Neural progenitor cell (in vitro differentiated cells): ENCODE measurements at regions not wholly inside any gene's neighbourhood (a gene's known extent, or its start where the extent isn't known, plus 50 kb on each side); places are given as distances from the start of the nearest gene placed in this dataset.
A peak's percentile ranks its signal among the peaks of the same experiment; 100 is the strongest.

Source experiments
- DNase-seq: peaks from one replicate; pipeline ENCODE4 v3.0.0-alpha.2; 2016; ENCODE audit warnings: low spot score
- H2AFZ ChIP-seq: fragments of 200-600 bp; sonication (generic); replicated peaks from 2 replicates; pipeline ENCODE4 v1.6.1; 2016; ENCODE audit warnings: antibody characterized with exemption
- H3F3A ChIP-seq: fragments of 200-600 bp; sonication (generic); 2 replicates; pipeline ENCODE4 v1.6.1; 2016; ENCODE audit warnings: antibody characterized with exemption, low read depth
- H3K27ac ChIP-seq: fragments of 200-600 bp; sonication (generic); 2 replicates; pipeline ENCODE4 v1.5.1; 2016; ENCODE audit warnings: mild to moderate bottlenecking
- H3K27me3 ChIP-seq: fragments of 200-600 bp; sonication (generic); 2 replicates; pipeline ENCODE4 v1.6.1; 2016; ENCODE audit warnings: mild to moderate bottlenecking, moderate library complexity
- H3K36me3 ChIP-seq: fragments of 200-600 bp; sonication (generic); 2 replicates; pipeline ENCODE4 v1.5.1; 2016
- H3K4me1 ChIP-seq: fragments of 200-600 bp; sonication (generic); 2 replicates; pipeline ENCODE4 v1.6.1; 2016; ENCODE audit warnings: mixed run types
- H3K4me2 ChIP-seq: fragments of 200-600 bp; sonication (generic); 2 replicates; pipeline ENCODE4 v1.6.1; 2016
- H3K4me3 ChIP-seq: fragments of 200-600 bp; sonication (generic); 2 replicates; pipeline ENCODE4 v1.5.1; 2016
- H3K79me2 ChIP-seq: fragments of 200-600 bp; sonication (generic); 2 replicates; pipeline ENCODE4 v1.6.1; 2016; ENCODE audit warnings: low read depth
- H3K9ac ChIP-seq: fragments of 200-600 bp; sonication (generic); 2 replicates; pipeline ENCODE4 v1.6.1; 2016
- H3K9me3 ChIP-seq: fragments of 200-600 bp; sonication (generic); 2 replicates; pipeline ENCODE4 v1.5.1; 2016; ENCODE audit warnings: low read depth
- H4K20me1 ChIP-seq: fragments of 200-600 bp; sonication (generic); 2 replicates; pipeline ENCODE4 v1.6.1; 2016; ENCODE audit warnings: low read depth
- H3K27ac Mint-ChIP-seq: 3 replicates; pipeline ENCODE4 v1.8.0; 2021; ENCODE audit warnings: mixed read lengths
- H3K27me3 Mint-ChIP-seq: 2 replicates; pipeline ENCODE4 v1.8.0; 2022; ENCODE audit warnings: low read depth, mild to moderate bottlenecking, inconsistent platforms, moderate library complexity, mixed read lengths; ENCODE audit not compliant: insufficient read depth
- H3K36me3 Mint-ChIP-seq: 3 replicates; pipeline ENCODE4 v1.8.0; 2021; ENCODE audit warnings: mixed read lengths
- H3K4me1 Mint-ChIP-seq: 3 replicates; pipeline ENCODE4 v1.8.0; 2021; ENCODE audit warnings: mixed read lengths
- H3K4me3 Mint-ChIP-seq: 3 replicates; pipeline ENCODE4 v1.8.0; 2021; ENCODE audit warnings: mild to moderate bottlenecking, moderate library complexity, mixed read lengths
- H3K9me3 Mint-ChIP-seq: 3 replicates; pipeline ENCODE4 v1.8.0; 2020; ENCODE audit warnings: mixed read lengths
- EZH2 ChIP-seq: fragments of 200-600 bp; sonication (generic); IDR thresholded peaks from 2 replicates; pipeline ENCODE4 v1.6.1; 2017; ENCODE audit warnings: antibody characterized with exemption, mild to moderate bottlenecking, moderate library complexity
- EZH2phosphoT487 ChIP-seq: fragments of 200-600 bp; sonication (generic); IDR thresholded peaks from 2 replicates; pipeline ENCODE4 v1.6.1; 2017; ENCODE audit warnings: antibody characterized with exemption
- TF ChIP-seq, protein P1 (sequence below): fragments of 200-600 bp; sonication (generic); IDR thresholded peaks from 2 replicates; pipeline ENCODE4 v1.5.1; 2017; ENCODE audit warnings: antibody characterized with exemption, mild to moderate bottlenecking

DNA sequence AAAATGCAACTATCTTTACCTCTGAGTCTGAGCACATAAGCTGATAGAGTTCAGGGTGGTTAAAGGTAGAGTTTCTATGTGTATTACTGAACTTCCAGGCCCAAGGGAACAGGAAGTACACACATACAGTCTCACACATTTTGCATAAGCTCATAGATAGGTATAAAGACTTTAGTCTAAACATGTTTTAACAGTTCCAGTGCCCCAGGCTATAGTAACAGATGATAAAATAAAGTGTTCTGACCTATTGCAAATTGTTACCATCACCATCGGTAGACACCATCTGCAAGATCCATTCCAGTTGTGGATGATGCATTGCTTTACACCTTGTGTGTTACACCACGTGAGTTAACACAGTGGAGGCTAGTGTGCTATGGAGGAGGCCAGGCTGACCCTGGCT is 95.8 kb downstream of the TMEM174 start:
- H3K9ac ChIP-seq = no peak overlapping the region
- Mint-ChIP-seq H3K9me3 (peaks cover 4% of the 10 kb centered on the region), H3K27me3 (no peaks in the 10 kb centered on the region), H3K36me3 (no peaks in the 10 kb centered on the region), H3K4me1 (peaks cover 24% of the 10 kb centered on the region), H3K27ac (no peak overlapping the region), H3K4me3 (no peak overlapping the region)
- H2AFZ ChIP-seq = no peak overlapping the region
- peaks cover 26% of the 10 kb centered on the region for H3F3A ChIP-seq
- H3K9me3 ChIP-seq = no peaks in the 10 kb centered on the region
- H3K4me2 ChIP-seq = no peak overlapping the region
- H3K4me3 ChIP-seq = no peak overlapping the region
- H3K79me2 ChIP-seq = no peaks in the 10 kb centered on the region
- H3K27ac ChIP-seq = no peak overlapping the region
- TF ChIP-seq EZH2 (no peak), EZH2phosphoT487 (no peak)
- TF ChIP-seq, protein P1, sequence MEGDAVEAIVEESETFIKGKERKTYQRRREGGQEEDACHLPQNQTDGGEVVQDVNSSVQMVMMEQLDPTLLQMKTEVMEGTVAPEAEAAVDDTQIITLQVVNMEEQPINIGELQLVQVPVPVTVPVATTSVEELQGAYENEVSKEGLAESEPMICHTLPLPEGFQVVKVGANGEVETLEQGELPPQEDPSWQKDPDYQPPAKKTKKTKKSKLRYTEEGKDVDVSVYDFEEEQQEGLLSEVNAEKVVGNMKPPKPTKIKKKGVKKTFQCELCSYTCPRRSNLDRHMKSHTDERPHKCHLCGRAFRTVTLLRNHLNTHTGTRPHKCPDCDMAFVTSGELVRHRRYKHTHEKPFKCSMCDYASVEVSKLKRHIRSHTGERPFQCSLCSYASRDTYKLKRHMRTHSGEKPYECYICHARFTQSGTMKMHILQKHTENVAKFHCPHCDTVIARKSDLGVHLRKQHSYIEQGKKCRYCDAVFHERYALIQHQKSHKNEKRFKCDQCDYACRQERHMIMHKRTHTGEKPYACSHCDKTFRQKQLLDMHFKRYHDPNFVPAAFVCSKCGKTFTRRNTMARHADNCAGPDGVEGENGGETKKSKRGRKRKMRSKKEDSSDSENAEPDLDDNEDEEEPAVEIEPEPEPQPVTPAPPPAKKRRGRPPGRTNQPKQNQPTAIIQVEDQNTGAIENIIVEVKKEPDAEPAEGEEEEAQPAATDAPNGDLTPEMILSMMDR = no peak
- H4K20me1 ChIP-seq = peaks cover 13% of the 10 kb centered on the region
- H3K27me3 ChIP-seq = peaks cover 4% of the 10 kb centered on the region
- no peak for DNase-seq
- no peaks in the 10 kb centered on the region for H3K36me3 ChIP-seq
- peaks cover 26% of the 10 kb centered on the region for H3K4me1 ChIP-seq

DNA sequence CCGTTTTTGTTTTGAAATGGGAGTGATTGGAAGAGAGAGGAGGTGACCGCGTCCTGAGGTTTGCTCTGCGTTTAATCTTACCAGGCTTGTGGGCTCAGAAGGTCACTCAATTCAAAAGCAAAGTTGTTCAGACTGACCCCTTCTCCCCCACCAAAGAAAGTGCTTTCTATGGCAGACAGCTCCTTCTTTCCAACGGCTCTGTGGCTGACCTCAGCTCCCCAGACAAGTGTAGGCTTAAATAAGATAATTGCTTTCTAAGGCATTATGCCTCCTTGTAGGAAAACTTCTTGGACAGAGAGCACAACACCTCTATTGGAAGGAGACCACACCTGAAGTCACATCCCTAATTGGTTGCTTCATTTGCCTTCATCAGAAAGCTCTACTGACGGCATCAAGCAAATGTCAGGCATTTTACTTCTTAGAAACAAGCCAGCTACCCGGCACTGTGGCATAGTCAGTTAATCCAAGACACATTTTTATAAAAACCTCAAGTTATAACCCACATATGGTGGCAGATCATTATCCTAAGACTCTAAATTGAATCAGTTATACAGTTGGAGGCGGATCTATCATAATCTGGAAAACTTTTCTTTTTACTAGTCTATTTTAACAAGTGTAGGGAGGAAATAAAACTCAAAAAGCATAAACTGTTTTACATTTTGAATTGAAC is 94.9 kb downstream of the TMEM174 start:
- H2AFZ ChIP-seq = no peak overlapping the region
- Mint-ChIP-seq H3K4me3 (no peak overlapping the region), H3K9me3 (peaks cover 4% of the 10 kb centered on the region), H3K36me3 (no peaks in the 10 kb centered on the region), H3K27ac (no peak overlapping the region), H3K4me1 (peaks cover 19% of the 10 kb centered on the region), H3K27me3 (no peaks in the 10 kb centered on the region)
- peaks cover 4% of the 10 kb centered on the region for H3K27me3 ChIP-seq
- H3K4me2 ChIP-seq = peak overlapping the region; percentile 67
- H4K20me1 ChIP-seq = peaks cover 13% of the 10 kb centered on the region
- peak; percentile 57 for DNase-seq
- H3K27ac ChIP-seq = peak overlapping the region; percentile 73
- TF ChIP-seq, protein P1 = no peak
- TF ChIP-seq EZH2 = peak; percentile 39
- H3F3A ChIP-seq = peaks cover 26% of the 10 kb centered on the region
- H3K4me1 ChIP-seq = peaks cover 26% of the 10 kb centered on the region
- no peaks in the 10 kb centered on the region for H3K36me3 ChIP-seq
- no peaks in the 10 kb centered on the region for H3K79me2 ChIP-seq
- no peaks in the 10 kb centered on the region for H3K9me3 ChIP-seq
- no peak overlapping the region for H3K9ac ChIP-seq
- peak overlapping the region; percentile 2 for H3K4me3 ChIP-seq

DNA sequence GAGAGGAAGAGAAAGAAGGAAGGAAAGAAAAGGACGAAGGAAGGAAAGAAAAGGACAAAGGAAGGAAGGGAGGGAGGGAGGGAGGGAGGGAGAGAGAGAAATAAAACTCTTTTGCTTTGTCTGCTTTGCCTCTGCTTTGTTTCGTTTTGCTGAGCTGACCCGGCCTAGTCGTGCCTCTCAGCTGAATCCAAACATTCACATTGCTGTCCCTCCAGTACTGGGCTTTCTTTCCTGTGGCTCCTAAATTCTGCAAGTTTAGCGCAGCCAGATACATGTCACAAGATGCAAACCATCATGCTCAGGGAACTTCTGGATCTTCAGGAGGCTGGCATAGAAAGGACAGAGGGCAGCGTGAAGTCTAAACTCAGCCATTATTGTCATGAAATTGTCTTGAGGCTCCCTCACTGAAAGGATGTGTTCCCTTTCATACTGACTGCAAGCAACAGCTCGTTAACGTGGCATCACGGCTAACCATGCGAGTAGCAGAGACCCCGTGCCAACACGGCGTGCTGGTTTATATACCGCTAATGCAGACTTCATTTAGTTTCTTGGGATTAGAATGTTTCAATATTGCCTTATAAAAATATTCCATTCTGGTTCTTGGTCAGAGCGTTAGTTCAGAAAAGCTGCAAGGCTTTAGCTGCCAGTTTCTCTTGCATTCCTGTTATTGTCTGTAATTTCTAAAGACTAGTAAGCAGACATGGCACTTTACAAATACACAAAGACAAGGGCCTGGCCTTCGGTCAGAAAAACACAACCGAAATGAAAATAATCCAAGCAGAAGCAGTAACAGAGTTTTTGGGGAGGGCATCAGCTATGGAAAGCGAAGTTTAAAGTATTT is 94.2 kb downstream of the TMEM174 start:
- peak; percentile 36 for TF ChIP-seq EZH2
- TF ChIP-seq EZH2phosphoT487 = no peak
- TF ChIP-seq, protein P1 = no peak
- H3K4me2 ChIP-seq = peak overlapping the region; percentile 67
- peak; percentile 52 for DNase-seq
- H3K4me3 ChIP-seq = no peak overlapping the region
- no peaks in the 10 kb centered on the region for H3K9me3 ChIP-seq
- no peak overlapping the region for H3K9ac ChIP-seq
- H3K27me3 Mint-ChIP-seq = no peaks in the 10 kb centered on the region
- H3K27me3 ChIP-seq = peaks cover 4% of the 10 kb centered on the region
- H3K4me1 ChIP-seq = peaks cover 26% of the 10 kb centered on the region
- H2AFZ ChIP-seq = peak overlapping the region; percentile 82
- no peaks in the 10 kb centered on the region for H3K79me2 ChIP-seq
- peaks cover 13% of the 10 kb centered on the region for H4K20me1 ChIP-seq
- peak overlapping the region; percentile 73 for H3K27ac ChIP-seq
- H3K27ac Mint-ChIP-seq = no peak overlapping the region
- H3K36me3 ChIP-seq = no peaks in the 10 kb centered on the region
- peaks cover 4% of the 10 kb centered on the region for H3K9me3 Mint-ChIP-seq
- H3K36me3 Mint-ChIP-seq = no peaks in the 10 kb centered on the region
- H3K4me3 Mint-ChIP-seq = no peak overlapping the region
- H3F3A ChIP-seq = peaks cover 26% of the 10 kb centered on the region
- peaks cover 19% of the 10 kb centered on the region for H3K4me1 Mint-ChIP-seq
